Suprapubic skin (tissue), 4 donors: ENCODE measurements at regions not wholly inside any gene's neighbourhood (a gene's known extent, or its start where the extent isn't known, plus 50 kb on each side); places are given as distances from the start of the nearest gene placed in this dataset.

Experiments used
- CTCF ChIP-seq, 2 donors: fragments of 200-600 bp in 1 of 2; fragments of 450-650 bp in 1 of 2; sonication (generic) in 1 of 2; IDR thresholded peaks; one replicate each; pipeline ENCODE4 v1.5.1; 2016 to 2019; ENCODE audit warnings: antibody characterized with exemption in 2 of 2, mild to moderate bottlenecking in 1 of 2, moderate library complexity in 1 of 2
- POLR2A ChIP-seq, 2 donors: fragments of 450-650 bp; IDR thresholded peaks; one replicate each; pipeline ENCODE4 v1.6.1; 2017; ENCODE audit warnings: antibody characterized with exemption in 2 of 2, mild to moderate bottlenecking in 2 of 2, moderate library complexity in 2 of 2
- POLR2AphosphoS5 ChIP-seq, 3 donors: sonication (generic); formaldehyde crosslinking; IDR thresholded peaks; one replicate each; pipeline ENCODE4 v1.6.1; 2017; ENCODE audit warnings: antibody characterized with exemption in 3 of 3

GRCh38 chr5:104325356-104325755, 762.8 kb upstream of the NUDT12 start:
- TF ChIP-seq CTCF (IDR thresholded peaks at IDR 0.05), result no peak
- TF ChIP-seq POLR2A (IDR thresholded peaks at IDR 0.05), result no peak
- TF ChIP-seq POLR2AphosphoS5 (IDR thresholded peaks at IDR 0.05), result no peak
